ENCODE measurements at regions not wholly inside any gene's neighbourhood (a gene's known extent, or its start where the extent isn't known, plus 50 kb on each side); places are given as distances from the start of the nearest gene placed in this dataset.

DNA sequence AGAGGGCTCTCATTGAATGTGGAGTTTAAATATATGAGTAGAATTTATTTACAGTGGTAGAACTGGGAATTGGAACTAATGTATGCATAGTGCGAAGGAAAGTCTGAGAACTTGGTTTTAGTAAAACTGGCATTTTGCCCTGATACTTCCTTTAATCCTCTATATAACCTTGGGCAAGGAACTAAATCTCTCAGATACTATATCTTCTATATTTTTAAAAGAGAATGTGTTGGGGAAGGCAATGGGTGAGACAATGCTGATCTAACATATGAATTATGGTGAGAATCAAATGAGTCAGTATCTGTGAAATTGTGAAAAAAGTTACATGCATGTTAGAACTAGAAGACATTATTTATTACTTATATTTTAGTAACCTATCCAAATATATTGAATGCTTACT, 2109.4 kb upstream of the PIK3C3 start:
- no peaks in the 10 kb centered on the region for H3K36me3 ChIP-seq (ENCODE audit: control insufficient read depth in 2 of 2, insufficient read depth in 2 of 2, low read length in 1 of 2)
- CTCF ChIA-PET = no interaction called here
- no peak overlapping the region for H3K4me2 ChIP-seq (ENCODE audit: control insufficient read depth, insufficient read depth)
- no peak for TF ChIP-seq CBX3 (IDR thresholded peaks at IDR 0.05; ENCODE audit: borderline replicate concordance, low read depth)
- no peak for TF ChIP-seq IKZF1 (conservative IDR thresholded peaks at IDR 0.05)
- TF ChIP-seq, protein P1, sequence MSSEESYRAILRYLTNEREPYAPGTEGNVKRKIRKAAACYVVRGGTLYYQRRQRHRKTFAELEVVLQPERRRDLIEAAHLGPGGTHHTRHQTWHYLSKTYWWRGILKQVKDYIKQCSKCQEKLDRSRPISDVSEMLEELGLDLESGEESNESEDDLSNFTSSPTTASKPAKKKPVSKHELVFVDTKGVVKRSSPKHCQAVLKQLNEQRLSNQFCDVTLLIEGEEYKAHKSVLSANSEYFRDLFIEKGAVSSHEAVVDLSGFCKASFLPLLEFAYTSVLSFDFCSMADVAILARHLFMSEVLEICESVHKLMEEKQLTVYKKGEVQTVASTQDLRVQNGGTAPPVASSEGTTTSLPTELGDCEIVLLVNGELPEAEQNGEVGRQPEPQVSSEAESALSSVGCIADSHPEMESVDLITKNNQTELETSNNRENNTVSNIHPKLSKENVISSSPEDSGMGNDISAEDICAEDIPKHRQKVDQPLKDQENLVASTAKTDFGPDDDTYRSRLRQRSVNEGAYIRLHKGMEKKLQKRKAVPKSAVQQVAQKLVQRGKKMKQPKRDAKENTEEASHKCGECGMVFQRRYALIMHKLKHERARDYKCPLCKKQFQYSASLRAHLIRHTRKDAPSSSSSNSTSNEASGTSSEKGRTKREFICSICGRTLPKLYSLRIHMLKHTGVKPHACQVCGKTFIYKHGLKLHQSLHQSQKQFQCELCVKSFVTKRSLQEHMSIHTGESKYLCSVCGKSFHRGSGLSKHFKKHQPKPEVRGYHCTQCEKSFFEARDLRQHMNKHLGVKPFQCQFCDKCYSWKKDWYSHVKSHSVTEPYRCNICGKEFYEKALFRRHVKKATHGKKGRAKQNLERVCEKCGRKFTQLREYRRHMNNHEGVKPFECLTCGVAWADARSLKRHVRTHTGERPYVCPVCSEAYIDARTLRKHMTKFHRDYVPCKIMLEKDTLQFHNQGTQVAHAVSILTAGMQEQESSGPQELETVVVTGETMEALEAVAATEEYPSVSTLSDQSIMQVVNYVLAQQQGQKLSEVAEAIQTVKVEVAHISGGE (CRISPR knock-in tag; IDR thresholded peaks at IDR 0.05) = no peak
- TF ChIP-seq RFX5 (IDR thresholded peaks at IDR 0.05; ENCODE audit: low read depth, low read length) = no peak
- no peak for TF ChIP-seq RAD51 (IDR thresholded peaks at IDR 0.05)
- no peak for TF ChIP-seq ASH2L (IDR thresholded peaks at IDR 0.05; ENCODE audit: borderline replicate concordance, low read depth)
- TF ChIP-seq ZSCAN29 (IDR thresholded peaks at IDR 0.05) = no peak
- TF ChIP-seq, protein P2, sequence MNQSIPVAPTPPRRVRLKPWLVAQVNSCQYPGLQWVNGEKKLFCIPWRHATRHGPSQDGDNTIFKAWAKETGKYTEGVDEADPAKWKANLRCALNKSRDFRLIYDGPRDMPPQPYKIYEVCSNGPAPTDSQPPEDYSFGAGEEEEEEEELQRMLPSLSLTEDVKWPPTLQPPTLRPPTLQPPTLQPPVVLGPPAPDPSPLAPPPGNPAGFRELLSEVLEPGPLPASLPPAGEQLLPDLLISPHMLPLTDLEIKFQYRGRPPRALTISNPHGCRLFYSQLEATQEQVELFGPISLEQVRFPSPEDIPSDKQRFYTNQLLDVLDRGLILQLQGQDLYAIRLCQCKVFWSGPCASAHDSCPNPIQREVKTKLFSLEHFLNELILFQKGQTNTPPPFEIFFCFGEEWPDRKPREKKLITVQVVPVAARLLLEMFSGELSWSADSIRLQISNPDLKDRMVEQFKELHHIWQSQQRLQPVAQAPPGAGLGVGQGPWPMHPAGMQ (IDR thresholded peaks at IDR 0.05; ENCODE audit: borderline replicate concordance) = no peak
- TF ChIP-seq, protein P3, sequence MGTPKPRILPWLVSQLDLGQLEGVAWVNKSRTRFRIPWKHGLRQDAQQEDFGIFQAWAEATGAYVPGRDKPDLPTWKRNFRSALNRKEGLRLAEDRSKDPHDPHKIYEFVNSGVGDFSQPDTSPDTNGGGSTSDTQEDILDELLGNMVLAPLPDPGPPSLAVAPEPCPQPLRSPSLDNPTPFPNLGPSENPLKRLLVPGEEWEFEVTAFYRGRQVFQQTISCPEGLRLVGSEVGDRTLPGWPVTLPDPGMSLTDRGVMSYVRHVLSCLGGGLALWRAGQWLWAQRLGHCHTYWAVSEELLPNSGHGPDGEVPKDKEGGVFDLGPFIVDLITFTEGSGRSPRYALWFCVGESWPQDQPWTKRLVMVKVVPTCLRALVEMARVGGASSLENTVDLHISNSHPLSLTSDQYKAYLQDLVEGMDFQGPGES (IDR thresholded peaks at IDR 0.05) = no peak
- TF ChIP-seq TCF3 (IDR thresholded peaks at IDR 0.05; ENCODE audit: borderline replicate concordance, insufficient read depth, low read depth, low read length) = no peak
- TF ChIP-seq, protein P4, sequence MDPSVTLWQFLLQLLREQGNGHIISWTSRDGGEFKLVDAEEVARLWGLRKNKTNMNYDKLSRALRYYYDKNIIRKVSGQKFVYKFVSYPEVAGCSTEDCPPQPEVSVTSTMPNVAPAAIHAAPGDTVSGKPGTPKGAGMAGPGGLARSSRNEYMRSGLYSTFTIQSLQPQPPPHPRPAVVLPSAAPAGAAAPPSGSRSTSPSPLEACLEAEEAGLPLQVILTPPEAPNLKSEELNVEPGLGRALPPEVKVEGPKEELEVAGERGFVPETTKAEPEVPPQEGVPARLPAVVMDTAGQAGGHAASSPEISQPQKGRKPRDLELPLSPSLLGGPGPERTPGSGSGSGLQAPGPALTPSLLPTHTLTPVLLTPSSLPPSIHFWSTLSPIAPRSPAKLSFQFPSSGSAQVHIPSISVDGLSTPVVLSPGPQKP (IDR thresholded peaks at IDR 0.05; ENCODE audit: low read depth, low read length) = no peak
- TF ChIP-seq POU2F2 (IDR thresholded peaks at IDR 0.05; ENCODE audit: borderline replicate concordance, low read depth, low read length) = no peak
- TF ChIP-seq, protein P5, sequence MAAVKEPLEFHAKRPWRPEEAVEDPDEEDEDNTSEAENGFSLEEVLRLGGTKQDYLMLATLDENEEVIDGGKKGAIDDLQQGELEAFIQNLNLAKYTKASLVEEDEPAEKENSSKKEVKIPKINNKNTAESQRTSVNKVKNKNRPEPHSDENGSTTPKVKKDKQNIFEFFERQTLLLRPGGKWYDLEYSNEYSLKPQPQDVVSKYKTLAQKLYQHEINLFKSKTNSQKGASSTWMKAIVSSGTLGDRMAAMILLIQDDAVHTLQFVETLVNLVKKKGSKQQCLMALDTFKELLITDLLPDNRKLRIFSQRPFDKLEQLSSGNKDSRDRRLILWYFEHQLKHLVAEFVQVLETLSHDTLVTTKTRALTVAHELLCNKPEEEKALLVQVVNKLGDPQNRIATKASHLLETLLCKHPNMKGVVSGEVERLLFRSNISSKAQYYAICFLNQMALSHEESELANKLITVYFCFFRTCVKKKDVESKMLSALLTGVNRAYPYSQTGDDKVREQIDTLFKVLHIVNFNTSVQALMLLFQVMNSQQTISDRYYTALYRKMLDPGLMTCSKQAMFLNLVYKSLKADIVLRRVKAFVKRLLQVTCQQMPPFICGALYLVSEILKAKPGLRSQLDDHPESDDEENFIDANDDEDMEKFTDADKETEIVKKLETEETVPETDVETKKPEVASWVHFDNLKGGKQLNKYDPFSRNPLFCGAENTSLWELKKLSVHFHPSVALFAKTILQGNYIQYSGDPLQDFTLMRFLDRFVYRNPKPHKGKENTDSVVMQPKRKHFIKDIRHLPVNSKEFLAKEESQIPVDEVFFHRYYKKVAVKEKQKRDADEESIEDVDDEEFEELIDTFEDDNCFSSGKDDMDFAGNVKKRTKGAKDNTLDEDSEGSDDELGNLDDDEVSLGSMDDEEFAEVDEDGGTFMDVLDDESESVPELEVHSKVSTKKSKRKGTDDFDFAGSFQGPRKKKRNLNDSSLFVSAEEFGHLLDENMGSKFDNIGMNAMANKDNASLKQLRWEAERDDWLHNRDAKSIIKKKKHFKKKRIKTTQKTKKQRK (IDR thresholded peaks at IDR 0.05; ENCODE audit: low read depth, low read length) = no peak
- no peak for TF ChIP-seq SMAD5 (IDR thresholded peaks at IDR 0.05; ENCODE audit: low read depth)
- TF ChIP-seq SP1 (IDR thresholded peaks at IDR 0.05; ENCODE audit: low read depth, low read length) = no peak

More for the DNA sequence above, 2109.4 kb upstream of the PIK3C3 start:
- H3K4me3 ChIP-seq = no peak overlapping the region
- no peak overlapping the region for H2AFZ ChIP-seq (ENCODE audit: control insufficient read depth, low read depth, low read length)
- H3K9me3 ChIP-seq (replicated peaks; ENCODE audit: control insufficient read depth, insufficient read depth, low read length) = no peaks in the 10 kb centered on the region
- H4K20me1 ChIP-seq (ENCODE audit: control insufficient read depth, insufficient read depth) = no peaks in the 10 kb centered on the region
- no peaks in the 10 kb centered on the region for H3K27me3 ChIP-seq (replicated peaks in 1 of 2; ENCODE audit: control insufficient read depth in 2 of 2, insufficient read depth in 2 of 2, low read length in 1 of 2)
- no peak overlapping the region for H3K9ac ChIP-seq (ENCODE audit: control insufficient read depth, insufficient read depth, low read length)
- no peak overlapping the region for H3K27ac ChIP-seq (ENCODE audit: control insufficient read depth, insufficient read depth)
- BruUV-seq (replicated peaks) = no TSS peak
- ATAC-seq = no peak
- ChIA-PET RAD21 (ENCODE audit: unreplicated experiment) (no interaction called here), POLR2A (no interaction called here), SMC1A (ENCODE audit: uncharacterized antibody, unreplicated experiment) (no interaction called here)
- no peak for DNase-seq (ENCODE audit: low read depth, low spot score)
- H3K4me1 ChIP-seq (ENCODE audit: control insufficient read depth, insufficient read depth, low read length) = no peaks in the 10 kb centered on the region
- intact Hi-C loops (cut with micrococcal nuclease; ENCODE audit: unreplicated experiment) = no loop called here
- in situ Hi-C loops (cut with MboI) = no loop called here
- WGBS (ENCODE audit: insufficient coverage, insufficient replicate concordance, low lambda C conversion rate, missing lambda C conversion rate) = 0% methylated on average over 1 of the region's 1 CpG
- FAIRE-seq = no peak
- H3K79me2 ChIP-seq (ENCODE audit: control insufficient read depth, insufficient read depth, low read length) = no peaks in the 10 kb centered on the region

Data from GM12878 (cell line).